Neural crest cell (in vitro differentiated cells): ENCODE measurements at regions not wholly inside any gene's neighbourhood (a gene's known extent, or its start where the extent isn't known, plus 50 kb on each side); places are given as distances from the start of the nearest gene placed in this dataset.

Experiments used
- DNase-seq: peaks from one replicate; pipeline ENCODE4 v3.0.0; 2021; ENCODE audit warnings: low read depth, mixed read lengths, low spot score
- H3K27ac Mint-ChIP-seq: one replicate; pipeline ENCODE4 v1.8.0; 2021; ENCODE audit warnings: mild to moderate bottlenecking, mixed read lengths; ENCODE audit not compliant: unreplicated experiment
- H3K27me3 Mint-ChIP-seq: 2 replicates; pipeline ENCODE4 v1.8.0; 2021; ENCODE audit warnings: low read depth, mild to moderate bottlenecking, mixed read lengths
- H3K36me3 Mint-ChIP-seq: 2 replicates; pipeline ENCODE4 v1.8.0; 2021; ENCODE audit warnings: low read depth, mild to moderate bottlenecking, mixed read lengths
- H3K4me1 Mint-ChIP-seq: 2 replicates; pipeline ENCODE4 v1.8.0; 2021; ENCODE audit warnings: mixed read lengths
- H3K4me3 Mint-ChIP-seq: one replicate; pipeline ENCODE4 v1.8.0; 2021; ENCODE audit warnings: mild to moderate bottlenecking, mixed read lengths
- H3K9me3 Mint-ChIP-seq: 2 replicates; pipeline ENCODE4 v1.8.0; 2021; ENCODE audit warnings: mixed read lengths
- TF ChIP-seq, protein P1 (sequence below): fragments of 200-600 bp; sonication (generic); conservative IDR thresholded peaks from 2 replicates; pipeline ENCODE4 v1.5.0; 2021; ENCODE audit warnings: antibody characterized with exemption, mild to moderate bottlenecking

DNA sequence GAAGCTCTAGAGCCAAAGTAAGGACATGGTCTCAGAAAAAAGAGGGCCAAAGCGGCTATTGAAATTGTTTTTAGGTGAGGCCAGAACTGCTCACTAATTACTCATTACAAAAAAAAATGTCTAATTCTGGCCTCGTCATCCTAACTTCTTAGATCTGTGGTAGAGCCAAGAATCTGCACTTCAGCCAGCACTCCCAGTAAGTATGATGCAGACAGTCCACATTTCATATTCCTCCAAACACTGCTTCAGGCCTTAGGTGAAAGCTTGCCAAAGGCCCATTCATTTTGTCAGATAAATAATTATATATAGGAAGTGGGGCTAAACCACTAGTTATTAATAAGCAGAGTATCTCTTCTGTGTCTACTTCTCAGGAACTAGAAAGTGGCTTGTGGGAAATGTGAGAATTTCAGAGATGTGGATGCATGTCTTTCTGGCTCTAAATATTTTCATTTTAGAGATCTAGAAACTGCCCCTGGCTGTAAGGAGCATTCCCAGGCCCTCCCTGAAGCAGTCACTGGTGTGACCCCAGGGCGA is 554.0 kb downstream of the TLE4 start:
- no peaks in the 10 kb centered on the region for H3K4me1 Mint-ChIP-seq
- TF ChIP-seq, protein P1, sequence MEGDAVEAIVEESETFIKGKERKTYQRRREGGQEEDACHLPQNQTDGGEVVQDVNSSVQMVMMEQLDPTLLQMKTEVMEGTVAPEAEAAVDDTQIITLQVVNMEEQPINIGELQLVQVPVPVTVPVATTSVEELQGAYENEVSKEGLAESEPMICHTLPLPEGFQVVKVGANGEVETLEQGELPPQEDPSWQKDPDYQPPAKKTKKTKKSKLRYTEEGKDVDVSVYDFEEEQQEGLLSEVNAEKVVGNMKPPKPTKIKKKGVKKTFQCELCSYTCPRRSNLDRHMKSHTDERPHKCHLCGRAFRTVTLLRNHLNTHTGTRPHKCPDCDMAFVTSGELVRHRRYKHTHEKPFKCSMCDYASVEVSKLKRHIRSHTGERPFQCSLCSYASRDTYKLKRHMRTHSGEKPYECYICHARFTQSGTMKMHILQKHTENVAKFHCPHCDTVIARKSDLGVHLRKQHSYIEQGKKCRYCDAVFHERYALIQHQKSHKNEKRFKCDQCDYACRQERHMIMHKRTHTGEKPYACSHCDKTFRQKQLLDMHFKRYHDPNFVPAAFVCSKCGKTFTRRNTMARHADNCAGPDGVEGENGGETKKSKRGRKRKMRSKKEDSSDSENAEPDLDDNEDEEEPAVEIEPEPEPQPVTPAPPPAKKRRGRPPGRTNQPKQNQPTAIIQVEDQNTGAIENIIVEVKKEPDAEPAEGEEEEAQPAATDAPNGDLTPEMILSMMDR, result no peak
- H3K27ac Mint-ChIP-seq, result no peak overlapping the region
- no peaks in the 10 kb centered on the region for H3K36me3 Mint-ChIP-seq
- peaks cover 4% of the 10 kb centered on the region for H3K9me3 Mint-ChIP-seq
- DNase-seq, result no peak
- H3K4me3 Mint-ChIP-seq, result no peak overlapping the region
- no peaks in the 10 kb centered on the region for H3K27me3 Mint-ChIP-seq

DNA sequence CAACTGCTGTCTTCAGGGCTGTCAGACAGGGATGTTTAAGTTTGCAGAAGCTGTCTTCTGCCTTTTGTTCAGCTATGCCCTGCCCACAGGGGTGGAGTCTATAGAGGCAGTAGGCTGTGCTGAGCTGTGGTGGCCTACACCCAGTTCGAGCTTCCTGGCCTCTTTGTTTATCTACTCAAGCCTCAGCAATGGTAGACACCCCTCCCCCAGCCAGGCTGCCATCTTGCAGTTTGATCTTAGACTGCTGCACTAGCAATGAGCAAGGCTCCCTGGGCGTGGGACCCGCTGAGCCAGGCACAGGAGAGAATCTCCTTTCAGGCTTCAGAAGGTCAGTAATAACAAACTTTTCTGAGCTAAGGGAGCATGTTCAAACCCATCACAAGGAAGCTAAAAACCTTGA is 545.3 kb downstream of the TLE4 start:
- peaks cover 11% of the 10 kb centered on the region for H3K36me3 Mint-ChIP-seq
- H3K4me1 Mint-ChIP-seq, result no peaks in the 10 kb centered on the region
- no peak for DNase-seq
- H3K27ac Mint-ChIP-seq, result no peak overlapping the region
- TF ChIP-seq, protein P1, result no peak
- H3K9me3 Mint-ChIP-seq, result peaks cover 10% of the 10 kb centered on the region
- H3K4me3 Mint-ChIP-seq, result no peak overlapping the region
- no peaks in the 10 kb centered on the region for H3K27me3 Mint-ChIP-seq

DNA sequence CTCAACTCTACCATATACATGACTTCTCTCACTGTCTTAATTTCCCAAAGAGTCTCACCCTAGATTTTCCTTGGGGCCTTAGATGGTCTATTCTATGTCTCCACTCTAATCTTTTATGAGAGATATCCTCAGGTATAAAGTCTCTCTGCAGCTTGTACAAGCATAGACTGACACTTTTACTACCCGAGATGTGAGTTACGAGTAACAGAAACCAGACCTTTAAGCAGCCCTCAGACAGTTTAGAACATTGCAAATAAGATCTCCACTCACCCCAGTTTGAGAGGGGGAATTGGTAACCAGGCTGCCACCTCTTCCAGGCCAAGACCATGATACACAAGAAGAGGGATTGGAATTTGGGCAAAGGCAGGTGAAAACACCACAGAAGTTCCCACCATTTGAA is 542.5 kb downstream of the TLE4 start:
- no peak overlapping the region for H3K4me3 Mint-ChIP-seq
- DNase-seq, result no peak
- no peaks in the 10 kb centered on the region for H3K27me3 Mint-ChIP-seq
- H3K4me1 Mint-ChIP-seq, result no peaks in the 10 kb centered on the region
- H3K36me3 Mint-ChIP-seq, result peaks cover 11% of the 10 kb centered on the region
- TF ChIP-seq, protein P1, result no peak
- no peak overlapping the region for H3K27ac Mint-ChIP-seq
- H3K9me3 Mint-ChIP-seq, result peaks cover 10% of the 10 kb centered on the region

DNA sequence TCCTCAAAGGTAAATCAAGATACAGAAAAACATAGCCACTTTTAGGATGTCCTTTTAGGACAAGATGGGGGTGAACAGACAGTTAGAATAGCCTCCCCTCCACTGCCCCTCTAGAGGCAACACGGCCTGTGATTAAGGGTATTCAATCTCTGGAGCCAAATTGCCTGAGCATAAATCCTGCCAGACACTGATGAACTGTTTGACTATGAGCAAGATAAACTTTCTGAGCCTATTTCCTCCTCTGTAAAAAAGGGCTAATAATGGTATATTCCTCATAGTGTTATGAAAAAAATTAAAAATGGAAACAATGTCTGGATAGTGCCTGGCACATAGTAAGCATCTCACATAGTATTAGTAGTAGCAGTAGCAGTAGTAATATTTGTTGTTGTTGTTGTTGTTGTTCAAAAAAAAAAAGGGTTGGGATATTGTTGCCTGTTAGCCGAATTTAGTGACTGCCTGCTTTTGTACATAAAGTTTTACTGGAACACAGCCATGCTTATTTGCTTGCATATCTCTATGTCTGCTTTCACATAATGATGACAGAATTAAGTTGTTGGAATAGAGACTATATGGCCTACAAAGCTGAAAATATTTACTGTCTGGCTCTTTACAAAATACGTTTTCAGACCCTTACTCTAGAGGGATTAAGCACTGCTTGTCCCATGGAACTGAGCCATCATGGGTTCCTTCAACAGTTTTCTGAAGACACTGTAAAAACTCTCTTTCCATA is 536.3 kb downstream of the TLE4 start:
- H3K27ac Mint-ChIP-seq, result no peak overlapping the region
- TF ChIP-seq, protein P1, result no peak
- H3K9me3 Mint-ChIP-seq, result peaks cover 6% of the 10 kb centered on the region

DNA sequence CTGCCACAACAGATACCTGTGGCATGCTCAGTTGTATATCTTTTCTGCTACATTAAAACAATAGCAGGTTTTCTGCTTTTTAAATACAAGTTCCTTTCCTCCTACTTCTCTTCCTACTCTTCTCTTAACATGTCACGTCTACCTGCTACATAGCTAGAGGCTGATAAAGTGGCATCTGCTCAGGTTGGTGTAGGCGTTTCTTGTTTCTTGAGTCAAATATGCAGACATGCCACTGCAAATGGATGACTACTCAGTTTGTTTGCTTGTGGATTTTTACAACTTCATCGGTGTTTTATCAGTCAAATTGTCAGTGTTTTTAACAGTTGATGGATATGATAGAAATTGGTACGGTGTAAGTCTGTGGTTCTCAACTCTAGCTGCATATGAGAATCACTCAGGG is 525.7 kb downstream of the TLE4 start:
- Mint-ChIP-seq H3K4me1 (no peaks in the 10 kb centered on the region), H3K36me3 (peaks cover 2% of the 10 kb centered on the region), H3K4me3 (no peak overlapping the region), H3K27ac (no peak overlapping the region), H3K27me3 (no peaks in the 10 kb centered on the region), H3K9me3 (no peaks in the 10 kb centered on the region)
- TF ChIP-seq, protein P1, result no peak
- DNase-seq, result no peak

More for the DNA sequence above, 536.3 kb downstream of the TLE4 start:
- no peaks in the 10 kb centered on the region for H3K4me1 Mint-ChIP-seq
- no peak for DNase-seq
- H3K4me3 Mint-ChIP-seq, result no peak overlapping the region
- H3K36me3 Mint-ChIP-seq, result no peaks in the 10 kb centered on the region
- no peaks in the 10 kb centered on the region for H3K27me3 Mint-ChIP-seq
